T1000 (cell line): ENCODE measurements at regions not wholly inside any gene's neighbourhood (a gene's known extent, or its start where the extent isn't known, plus 50 kb on each side); places are given as distances from the start of the nearest gene placed in this dataset.
"Not testable (repeated sequence)": the region's sequence is repeated elsewhere in the genome, so short reads cannot be mapped to it uniquely, and the experiment has no call there.

Experiments
- DNase-seq: peaks from one replicate; lab custom pipeline; 2025; ENCODE audit warnings: mixed read lengths; lab: John Stamatoyannopoulos, UW

DNA sequence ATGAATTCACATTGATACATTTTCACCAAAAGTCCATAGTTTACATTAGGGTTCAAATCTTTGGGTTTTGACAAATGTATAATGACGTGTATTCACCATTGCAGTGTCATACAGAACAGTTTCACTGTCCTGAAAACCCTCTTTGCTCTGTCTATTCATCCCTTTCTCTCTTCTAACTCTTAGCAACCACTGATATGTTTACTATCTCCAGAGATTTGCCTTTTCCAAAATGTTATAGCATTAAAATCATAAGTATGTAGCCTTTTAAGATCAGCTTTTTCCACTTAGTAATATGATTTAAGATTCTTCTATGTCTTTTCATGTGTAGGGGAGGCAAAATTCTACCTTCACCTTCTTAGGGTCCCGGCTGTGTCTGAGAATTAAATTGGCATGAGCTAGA, 203.8 kb downstream of the TPRG1 start:
- no peak for DNase-seq

DNA sequence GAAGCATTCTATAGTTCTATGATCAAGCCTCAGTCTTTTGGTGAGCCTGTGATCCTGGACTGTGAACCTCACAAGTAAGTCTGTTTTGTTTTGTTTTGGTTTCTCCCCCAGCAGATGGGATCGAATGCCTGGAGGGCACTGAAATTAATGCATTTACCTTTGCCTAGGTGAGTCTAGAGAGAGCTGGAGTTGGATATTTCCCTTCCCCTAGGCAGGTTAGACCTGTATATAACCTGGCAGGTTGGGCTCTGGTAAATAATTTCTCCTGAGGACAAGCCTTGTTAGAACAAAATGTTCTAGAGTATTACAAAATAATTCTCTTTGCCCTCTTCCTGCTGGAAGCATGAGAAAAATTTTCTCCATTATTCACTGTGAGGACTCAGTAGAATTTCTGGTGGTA, 211.9 kb downstream of the TPRG1 start:
- DNase-seq, result no peak

DNA sequence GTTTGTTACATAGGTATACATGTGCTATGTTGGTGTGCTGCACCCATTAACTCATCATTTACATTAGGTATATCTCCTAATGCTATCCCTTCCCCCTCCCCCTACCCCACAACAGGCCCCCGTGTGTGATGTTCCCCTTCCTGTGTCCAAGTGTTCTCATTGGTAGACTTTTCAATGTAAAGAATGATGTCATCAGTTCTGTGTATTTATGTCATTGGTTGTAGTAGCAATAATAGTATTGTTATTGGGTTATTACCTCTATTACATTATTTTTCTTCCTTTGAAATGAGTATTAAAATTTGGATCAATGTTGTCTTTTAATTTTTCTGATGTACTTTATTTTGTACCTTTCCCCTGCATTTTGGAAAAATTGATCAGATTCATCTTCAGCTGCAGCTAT, 214.1 kb downstream of the TPRG1 start:
- not testable (repeated sequence) for DNase-seq

DNA sequence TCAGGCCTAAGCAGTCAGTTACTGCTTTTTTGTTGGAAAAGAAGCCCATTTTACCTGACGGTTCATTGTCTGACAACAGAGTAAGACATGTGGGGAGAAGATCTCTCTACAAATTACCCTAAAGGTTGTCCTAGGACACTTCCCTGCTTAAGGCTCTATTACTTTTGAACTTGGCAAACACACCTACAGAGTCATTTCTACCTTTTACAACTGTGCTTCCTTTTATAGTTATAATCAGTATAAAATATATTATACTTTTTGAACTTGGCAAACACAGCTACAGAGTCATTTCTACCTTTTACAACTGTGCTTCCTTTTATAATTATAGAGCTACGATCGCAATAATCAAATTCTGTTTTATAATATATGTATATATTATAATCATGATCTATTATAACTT, 215.0 kb downstream of the TPRG1 start:
- no peak for DNase-seq

- no peak for DNase-seq
Measured at GRCh38 chr3:189389346-189389745, 217.6 kb downstream of the TPRG1 start.

DNA sequence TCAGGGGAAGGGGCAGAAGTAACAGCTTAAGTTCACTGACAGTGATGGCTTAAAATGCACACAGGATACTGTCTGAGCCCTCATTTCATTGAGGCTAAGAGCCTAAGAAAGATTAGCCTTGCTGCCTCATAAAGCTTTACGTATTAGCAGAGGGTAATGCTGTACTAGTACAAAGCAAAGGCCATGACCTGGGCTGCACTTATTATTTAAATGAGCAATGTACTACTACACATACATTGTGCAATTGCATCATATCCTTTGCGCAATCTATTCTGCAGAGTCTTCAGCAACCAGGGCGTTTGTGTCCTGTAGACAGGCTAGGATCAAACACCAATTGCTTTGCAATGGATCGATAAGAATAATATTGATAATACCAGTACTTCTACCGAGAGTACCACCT, 221.8 kb downstream of the TPRG1 start:
- DNase-seq, result no peak

- no peak for DNase-seq
Measured at GRCh38 chr3:189394599-189395121, 222.9 kb downstream of the TPRG1 start.

GRCh38 chr3:189395825-189396224, 224.1 kb downstream of the TPRG1 start:
- DNase-seq, result no peak

DNA sequence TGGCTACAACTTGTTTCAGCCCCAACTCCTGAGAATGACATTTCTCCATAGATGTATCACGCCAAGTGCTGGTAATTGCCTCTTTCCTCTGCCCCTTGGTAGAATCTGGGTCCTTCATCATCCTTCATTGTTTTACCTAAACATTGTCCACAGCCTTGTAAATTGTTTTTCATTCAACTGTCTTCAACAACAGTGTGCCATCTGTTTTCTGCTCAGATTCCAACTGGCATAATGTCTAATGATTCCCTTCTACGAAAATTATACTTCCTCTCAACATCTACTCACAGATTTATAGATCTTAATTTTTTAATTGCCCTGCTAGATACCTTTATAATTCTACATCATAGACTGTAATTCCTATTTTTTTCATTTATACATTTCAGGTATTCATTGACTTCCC, 226.9 kb downstream of the TPRG1 start:
- no peak for DNase-seq

DNA sequence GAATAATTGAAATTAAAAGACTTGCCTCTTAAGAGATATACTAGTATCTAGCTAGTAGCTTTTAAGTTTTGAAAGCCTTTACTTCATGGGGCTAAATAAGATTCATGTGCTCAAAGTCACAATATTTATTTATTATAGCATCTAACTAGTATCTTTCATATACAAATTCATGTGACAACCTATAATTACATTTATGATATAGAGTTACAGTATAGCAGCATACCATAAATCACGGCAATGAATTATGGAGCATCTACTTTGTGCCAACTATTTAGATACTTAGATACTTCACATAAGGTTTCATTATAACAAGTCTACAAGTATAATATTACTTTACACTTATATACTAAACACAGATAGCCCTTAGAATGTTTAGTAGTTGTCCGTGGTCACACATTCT, 229.4 kb downstream of the TPRG1 start:
- DNase-seq, result no peak

GRCh38 chr3:189403194-189403593, 228.0 kb upstream of the TP63 start:
- DNase-seq, result no peak

DNA sequence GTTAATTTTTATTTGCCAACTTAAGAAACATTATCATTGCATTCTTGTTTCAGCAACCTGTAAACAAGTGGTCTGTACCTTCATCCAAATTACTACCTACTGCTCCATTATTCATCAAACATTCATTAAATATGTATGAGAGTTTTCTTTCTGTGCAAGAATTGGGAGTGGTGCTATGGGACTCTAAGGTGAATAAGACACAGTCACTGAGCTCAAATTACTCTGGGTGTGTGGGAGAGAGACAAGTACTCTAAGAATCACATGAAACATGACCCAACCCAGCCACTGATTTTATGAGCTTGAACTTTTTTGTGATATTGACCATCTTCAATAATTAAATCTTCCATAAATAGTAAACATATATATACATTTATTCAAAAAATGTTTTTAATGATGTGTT, 227.2 kb upstream of the TP63 start:
- no peak for DNase-seq

DNA sequence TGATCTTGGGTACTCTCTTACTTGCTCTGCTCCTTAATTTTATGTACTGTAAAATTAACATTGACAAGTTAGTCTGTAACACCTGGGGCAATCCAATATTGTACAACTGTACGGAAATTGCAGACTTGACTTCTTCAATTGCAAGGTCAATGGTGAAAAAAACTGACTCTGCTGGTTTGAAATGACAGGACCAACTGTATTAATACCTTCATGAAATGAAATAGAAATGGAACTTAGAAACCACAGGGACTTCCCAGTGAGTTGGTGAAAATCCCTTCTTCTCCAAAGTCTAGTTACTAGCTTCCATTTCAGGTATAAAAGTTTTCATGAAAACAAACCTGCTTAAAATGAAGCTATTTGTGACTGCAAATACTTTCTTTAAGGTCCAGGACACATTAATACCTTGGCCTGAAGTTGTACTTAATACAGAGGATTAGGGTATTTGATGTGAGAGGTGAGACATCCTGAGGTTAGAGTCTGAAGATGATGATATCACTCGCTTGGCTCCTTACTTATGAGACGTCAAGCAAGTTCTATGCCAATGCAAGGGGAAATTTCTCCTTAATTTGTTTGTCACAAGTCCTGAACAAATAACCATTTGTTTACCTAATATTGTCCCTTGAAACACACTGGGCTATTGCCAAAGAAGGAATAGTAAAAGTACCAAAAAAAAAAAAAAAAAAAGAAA, 226.2 kb upstream of the TP63 start:
- no peak for DNase-seq

DNA sequence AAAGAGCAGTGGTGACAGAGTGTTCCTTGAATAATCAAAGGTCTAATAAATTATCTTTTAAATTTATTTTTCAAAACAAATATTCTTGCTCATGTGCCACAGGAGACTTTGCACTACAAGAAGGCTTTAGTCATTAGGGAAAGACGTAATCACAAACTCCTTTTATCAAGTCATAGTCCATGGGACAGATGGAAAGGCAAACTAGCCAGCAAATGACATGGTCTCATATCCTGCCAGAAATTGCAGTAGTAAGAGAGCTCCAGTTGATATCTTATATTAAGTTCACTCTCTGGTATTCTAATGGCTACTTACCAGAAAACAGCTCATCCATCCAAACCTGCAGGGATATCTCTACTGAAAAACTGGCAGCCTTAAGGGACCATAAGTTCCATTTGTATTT, 225.0 kb upstream of the TP63 start:
- no peak for DNase-seq

DNA sequence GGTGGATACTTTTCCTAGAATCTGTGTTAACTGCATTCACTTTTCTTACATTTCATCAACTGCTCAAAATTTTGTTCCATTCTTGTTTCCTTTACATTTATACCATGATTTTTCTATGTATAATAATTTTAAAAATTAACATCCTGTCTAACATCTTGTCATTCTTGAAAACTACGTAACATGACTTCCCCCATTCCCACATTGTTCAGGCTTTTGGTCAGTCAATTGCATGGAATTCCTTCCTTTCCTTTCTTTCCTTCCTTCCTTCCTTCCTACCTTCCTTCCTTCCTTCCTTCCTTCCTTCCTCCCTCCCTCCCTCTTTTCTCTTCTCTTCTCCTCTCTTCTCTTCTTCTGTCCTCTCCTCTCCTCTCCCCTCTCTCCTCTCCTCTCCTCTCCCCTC, 220.7 kb upstream of the TP63 start:
- DNase-seq, result no peak

- no peak for DNase-seq
Measured at GRCh38 chr3:189419038-189419437, 212.2 kb upstream of the TP63 start.

GRCh38 chr3:189419683-189420082, 211.5 kb upstream of the TP63 start:
- DNase-seq, result no peak

- DNase-seq, result no peak
Measured at GRCh38 chr3:189424922-189425321, 206.3 kb upstream of the TP63 start.

DNA sequence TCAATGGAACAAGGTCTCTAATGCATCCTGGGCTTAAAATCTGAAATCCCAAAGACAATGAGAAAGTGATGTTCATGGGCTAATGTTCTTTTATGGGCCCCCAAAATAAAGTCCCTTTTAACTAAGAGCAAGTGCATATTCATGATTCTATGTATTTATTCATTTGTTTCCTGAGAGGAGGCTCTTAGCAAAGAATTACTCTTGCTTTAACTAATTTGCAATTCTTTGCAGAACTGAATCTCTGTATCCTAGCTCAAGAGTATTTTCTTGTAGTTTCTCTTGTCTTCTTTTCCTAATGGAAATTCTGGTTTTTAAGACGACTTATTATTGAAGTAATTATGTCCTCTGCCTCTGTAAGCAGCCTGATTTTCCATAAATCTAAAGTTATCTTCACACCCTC, 202.2 kb upstream of the TP63 start:
- no peak for DNase-seq

DNA sequence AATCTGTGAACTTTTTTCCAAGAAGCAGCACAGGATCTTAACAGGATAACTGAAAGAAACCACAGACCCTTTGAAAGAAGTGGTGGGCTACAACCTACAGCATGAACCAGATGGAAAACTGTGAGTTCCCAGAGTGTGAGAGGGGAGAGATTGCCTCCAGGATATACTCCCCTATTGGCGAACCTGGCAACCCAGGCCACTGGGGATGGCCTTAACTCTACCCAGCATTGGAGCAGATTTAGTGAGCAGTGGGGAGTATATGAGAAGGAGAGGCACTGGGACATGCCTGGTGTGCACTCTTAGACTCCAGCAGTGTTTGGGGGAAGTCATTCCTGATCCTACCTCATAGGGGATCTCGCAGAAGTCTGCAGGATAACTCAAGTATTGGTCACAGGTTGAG, 201.0 kb upstream of the TP63 start:
- DNase-seq, result no peak

- not testable (repeated sequence) for DNase-seq
Measured at GRCh38 chr3:189442257-189442656, 188.9 kb upstream of the TP63 start.

DNA sequence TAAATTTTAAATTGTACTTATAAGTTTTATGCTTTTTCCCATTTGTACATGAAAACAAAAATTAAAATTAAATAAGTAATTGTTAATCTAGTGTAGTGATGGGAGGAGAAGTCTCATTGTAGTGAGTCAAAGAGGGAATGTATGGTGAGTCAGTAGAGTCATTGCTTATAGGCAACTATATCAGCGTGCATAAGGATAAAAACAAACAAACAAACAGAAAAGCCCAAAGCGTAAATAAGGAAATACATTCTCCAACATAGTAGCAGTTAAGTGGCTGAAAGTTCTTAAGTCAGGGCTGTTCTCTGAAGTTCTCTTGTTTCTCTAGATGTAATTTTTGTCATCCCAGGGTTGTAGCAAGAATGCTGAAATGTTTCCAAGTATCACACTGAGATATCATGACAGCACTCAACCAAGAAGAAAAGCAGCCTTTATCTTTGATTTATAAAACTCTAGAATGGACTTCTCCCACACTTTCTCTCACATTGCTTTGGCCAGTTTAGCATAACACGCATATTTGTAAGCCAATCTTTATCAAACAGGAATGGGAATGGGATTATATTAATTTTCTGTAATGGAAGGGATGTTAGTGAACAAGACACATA, 184.1 kb upstream of the TP63 start:
- no peak for DNase-seq

GRCh38 chr3:189449084-189449483, 182.1 kb upstream of the TP63 start:
- DNase-seq, result no peak

- no peak for DNase-seq
Measured at GRCh38 chr3:189455009-189455408, 176.2 kb upstream of the TP63 start.
